ENCODE measurements at regions not wholly inside any gene's neighbourhood (a gene's known extent, or its start where the extent isn't known, plus 50 kb on each side); places are given as distances from the start of the nearest gene placed in this dataset.

GRCh38 chr1:105492921-105493320, 1563.6 kb upstream of the PRMT6 start:
- DNase-seq (ENCODE audit: extremely low read depth, insufficient read length): no peak
- no peak overlapping the region for H3K4me3 ChIP-seq (replicated peaks; ENCODE audit: low read depth, low read length)
- TF ChIP-seq CTCF (IDR thresholded peaks at IDR 0.05; ENCODE audit: insufficient read depth, low read length, poor library complexity, severe bottlenecking): no peak
- no peaks in the 10 kb centered on the region for H3K27me3 ChIP-seq (replicated peaks; ENCODE audit: control insufficient read depth, insufficient read depth, low read length)
- H3K36me3 ChIP-seq (ENCODE audit: control insufficient read depth, insufficient read depth, low read length): no peaks in the 10 kb centered on the region

- no peak for TF ChIP-seq CTCF (IDR thresholded peaks at IDR 0.05; ENCODE audit: insufficient read depth, low read length, poor library complexity, severe bottlenecking)
Observed at GRCh38 chr1:105516068-105516467, 1540.4 kb upstream of the PRMT6 start.

GRCh38 chr1:105533996-105534395, 1522.5 kb upstream of the PRMT6 start:
- H3K27me3 ChIP-seq (replicated peaks; ENCODE audit: control insufficient read depth, insufficient read depth, low read length): no peaks in the 10 kb centered on the region
- H3K4me3 ChIP-seq (replicated peaks; ENCODE audit: low read depth, low read length): no peak overlapping the region
- no peak for DNase-seq (ENCODE audit: extremely low read depth, insufficient read length)
- TF ChIP-seq CTCF (IDR thresholded peaks at IDR 0.05; ENCODE audit: insufficient read depth, low read length, poor library complexity, severe bottlenecking): no peak
- no peaks in the 10 kb centered on the region for H3K36me3 ChIP-seq (ENCODE audit: control insufficient read depth, insufficient read depth, low read length)

More at GRCh38 chr1:105516068-105516467, 1540.4 kb upstream of the PRMT6 start:
- H3K27me3 ChIP-seq (replicated peaks; ENCODE audit: control insufficient read depth, insufficient read depth, low read length): no peaks in the 10 kb centered on the region
- DNase-seq (ENCODE audit: extremely low read depth, insufficient read length): no peak
- H3K36me3 ChIP-seq (ENCODE audit: control insufficient read depth, insufficient read depth, low read length): no peaks in the 10 kb centered on the region
- no peak overlapping the region for H3K4me3 ChIP-seq (replicated peaks; ENCODE audit: low read depth, low read length)

- DNase-seq (ENCODE audit: extremely low read depth, insufficient read length): no peak
- no peak for TF ChIP-seq CTCF (IDR thresholded peaks at IDR 0.05; ENCODE audit: insufficient read depth, low read length, poor library complexity, severe bottlenecking)
- no peaks in the 10 kb centered on the region for H3K36me3 ChIP-seq (ENCODE audit: control insufficient read depth, insufficient read depth, low read length)
Observed at GRCh38 chr1:105544475-105544874, 1512.0 kb upstream of the PRMT6 start.

GRCh38 chr1:105556266-105556665, 1500.2 kb upstream of the PRMT6 start:
- TF ChIP-seq CTCF (IDR thresholded peaks at IDR 0.05; ENCODE audit: insufficient read depth, low read length, poor library complexity, severe bottlenecking): no peak
- Histone ChIP-seq H3K4me3 (replicated peaks; ENCODE audit: low read depth, low read length) (no peak overlapping the region), H3K36me3 (ENCODE audit: control insufficient read depth, insufficient read depth, low read length) (no peaks in the 10 kb centered on the region), H3K27me3 (replicated peaks; ENCODE audit: control insufficient read depth, insufficient read depth, low read length) (no peaks in the 10 kb centered on the region)
- DNase-seq (ENCODE audit: extremely low read depth, insufficient read length): no peak

More at GRCh38 chr1:105544475-105544874, 1512.0 kb upstream of the PRMT6 start:
- Histone ChIP-seq H3K27me3 (replicated peaks; ENCODE audit: control insufficient read depth, insufficient read depth, low read length) (no peaks in the 10 kb centered on the region), H3K4me3 (replicated peaks; ENCODE audit: low read depth, low read length) (no peak overlapping the region)

- TF ChIP-seq CTCF (IDR thresholded peaks at IDR 0.05; ENCODE audit: insufficient read depth, low read length, poor library complexity, severe bottlenecking): no peak
- H3K36me3 ChIP-seq (ENCODE audit: control insufficient read depth, insufficient read depth, low read length): no peaks in the 10 kb centered on the region
- H3K4me3 ChIP-seq (replicated peaks; ENCODE audit: low read depth, low read length): no peak overlapping the region
- no peak for DNase-seq (ENCODE audit: extremely low read depth, insufficient read length)
- H3K27me3 ChIP-seq (replicated peaks; ENCODE audit: control insufficient read depth, insufficient read depth, low read length): no peaks in the 10 kb centered on the region
Observed at GRCh38 chr1:105558023-105558422, 1498.5 kb upstream of the PRMT6 start.
